ENCODE measurements at regions not wholly inside any gene's neighbourhood (a gene's known extent, or its start where the extent isn't known, plus 50 kb on each side); places are given as distances from the start of the nearest gene placed in this dataset.

DNA sequence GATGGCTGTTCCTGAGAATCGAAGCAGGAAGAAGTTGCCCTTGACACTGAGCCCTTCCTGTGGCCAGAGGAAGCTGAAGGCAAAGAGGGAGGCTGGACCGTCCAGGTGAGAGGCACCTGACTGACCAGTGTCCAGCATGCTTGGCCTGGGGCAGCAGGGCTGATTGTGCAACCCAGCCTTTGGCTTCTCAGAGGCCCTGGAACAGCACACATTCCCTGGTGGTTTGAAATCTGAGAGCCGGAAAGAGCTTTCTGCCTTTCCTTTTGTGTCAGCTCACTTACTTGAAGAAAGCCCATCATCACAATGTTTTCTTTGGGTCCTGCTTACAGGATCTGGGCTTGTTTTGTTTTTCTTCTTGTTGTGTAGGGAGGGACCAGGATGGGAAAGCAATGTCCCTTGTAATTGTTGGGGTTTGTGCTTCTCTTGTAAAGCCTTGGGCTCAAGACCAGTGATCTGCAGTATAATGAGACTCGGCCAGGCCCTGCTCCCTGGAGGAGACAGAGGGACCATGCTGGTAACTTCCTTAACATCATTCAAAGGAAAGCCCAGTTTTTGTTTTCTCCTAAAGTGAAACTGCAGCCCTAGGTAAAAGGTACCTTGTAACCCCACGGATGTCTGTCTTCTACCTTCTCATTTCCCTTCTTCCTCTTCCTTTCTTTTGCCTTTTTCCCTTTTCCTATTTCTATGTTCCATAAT is 213.7 kb downstream of the NXNL2 start:
- Histone ChIP-seq H3K4me3 (replicated peaks in 1 of 3; ENCODE audit: insufficient read depth in 1 of 3, low read depth in 1 of 3, low read length in 3 of 3) (no peak overlapping the region), H3K27ac (ENCODE audit: insufficient read depth, low read depth, low read length) (no peak overlapping the region), H3K79me2 (ENCODE audit: control insufficient read depth, insufficient read depth, low read length) (no peaks in the 10 kb centered on the region), H3K36me3 (ENCODE audit: control insufficient read depth in 2 of 2, extremely low read depth in 1 of 2, insufficient read depth in 2 of 2, low read length in 2 of 2) (no peaks in the 10 kb centered on the region), H2AFZ (ENCODE audit: low read depth, low read length) (no peak overlapping the region), H3K4me2 (ENCODE audit: insufficient read depth, low read length) (no peak overlapping the region), H4K20me1 (replicated peaks; ENCODE audit: control insufficient read depth, extremely low read depth, insufficient read depth, low read length) (no peaks in the 10 kb centered on the region), H3K27me3 (ENCODE audit: control insufficient read depth in 2 of 2, insufficient read depth in 2 of 2, low read length in 2 of 2) (no peaks in the 10 kb centered on the region), H3K4me1 (ENCODE audit: control insufficient read depth, extremely low read depth, insufficient read depth, low read length) (peaks cover 10% of the 10 kb centered on the region), H3K9me1 (replicated peaks; ENCODE audit: control insufficient read depth, extremely low read depth, insufficient read depth, low read length) (no peaks in the 10 kb centered on the region), H3K9ac (replicated peaks; ENCODE audit: extremely low read depth, insufficient read depth, low read length) (no peak overlapping the region), H3K9me3 (replicated peaks; ENCODE audit: control insufficient read depth, insufficient read depth, low read length) (no peaks in the 10 kb centered on the region)
- TF ChIP-seq, protein P1, sequence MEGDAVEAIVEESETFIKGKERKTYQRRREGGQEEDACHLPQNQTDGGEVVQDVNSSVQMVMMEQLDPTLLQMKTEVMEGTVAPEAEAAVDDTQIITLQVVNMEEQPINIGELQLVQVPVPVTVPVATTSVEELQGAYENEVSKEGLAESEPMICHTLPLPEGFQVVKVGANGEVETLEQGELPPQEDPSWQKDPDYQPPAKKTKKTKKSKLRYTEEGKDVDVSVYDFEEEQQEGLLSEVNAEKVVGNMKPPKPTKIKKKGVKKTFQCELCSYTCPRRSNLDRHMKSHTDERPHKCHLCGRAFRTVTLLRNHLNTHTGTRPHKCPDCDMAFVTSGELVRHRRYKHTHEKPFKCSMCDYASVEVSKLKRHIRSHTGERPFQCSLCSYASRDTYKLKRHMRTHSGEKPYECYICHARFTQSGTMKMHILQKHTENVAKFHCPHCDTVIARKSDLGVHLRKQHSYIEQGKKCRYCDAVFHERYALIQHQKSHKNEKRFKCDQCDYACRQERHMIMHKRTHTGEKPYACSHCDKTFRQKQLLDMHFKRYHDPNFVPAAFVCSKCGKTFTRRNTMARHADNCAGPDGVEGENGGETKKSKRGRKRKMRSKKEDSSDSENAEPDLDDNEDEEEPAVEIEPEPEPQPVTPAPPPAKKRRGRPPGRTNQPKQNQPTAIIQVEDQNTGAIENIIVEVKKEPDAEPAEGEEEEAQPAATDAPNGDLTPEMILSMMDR (IDR thresholded peaks at IDR 0.05; ENCODE audit: extremely low read depth in 1 of 2, insufficient read depth in 1 of 2, low read depth in 1 of 2, low read length in 2 of 2) = no peak
- TF ChIP-seq FOS (IDR thresholded peaks at IDR 0.05; ENCODE audit: borderline replicate concordance, insufficient read depth, low read length) (no peak), MYC (IDR thresholded peaks at IDR 0.05; ENCODE audit: low read depth, low read length) (no peak), POLR2A (IDR thresholded peaks at IDR 0.05; ENCODE audit: low read depth, low read length) (no peak), EZH2 (IDR thresholded peaks at IDR 0.05; ENCODE audit: borderline replicate concordance, low read depth, low read length, severe bottlenecking) (no peak), GATA2 (IDR thresholded peaks at IDR 0.05; ENCODE audit: insufficient read depth, insufficient read length, low read depth, low read length) (no peak), POLR2AphosphoS5 (IDR thresholded peaks at IDR 0.05; ENCODE audit: insufficient read depth, low read depth, low read length) (no peak), JUN (IDR thresholded peaks at IDR 0.05; ENCODE audit: borderline replicate concordance, insufficient read depth, insufficient read length, low read depth) (no peak)
- TF ChIP-seq, protein P2, sequence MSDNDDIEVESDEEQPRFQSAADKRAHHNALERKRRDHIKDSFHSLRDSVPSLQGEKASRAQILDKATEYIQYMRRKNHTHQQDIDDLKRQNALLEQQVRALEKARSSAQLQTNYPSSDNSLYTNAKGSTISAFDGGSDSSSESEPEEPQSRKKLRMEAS (IDR thresholded peaks at IDR 0.05; ENCODE audit: insufficient read depth, insufficient read length) = no peak
- no TSS peak for BruUV-seq (replicated peaks)
- FAIRE-seq (no peak), DNase-seq (ENCODE audit: low read depth, low spot score) (no peak)
- ChIA-PET CTCF (interaction anchor here (0.9 to 1.2 kb wide), 2 partner anchors 33 to 252 kb away, joined by 3 read pairs; no protein-coding TSS in a partner anchor), POLR2A (interaction anchor here (0.5 kb wide), 1 partner anchor 86 kb away, joined by 4 read pairs; no protein-coding TSS in a partner anchor)
- dilution Hi-C loops (cut with MboI; ENCODE audit: extremely low pct_ligation_motif_present, low sequenced_read_pairs) = no loop called here
- intact Hi-C loops (cut with micrococcal nuclease) = no loop called here

All from endothelial cell of umbilical vein (primary cell).